ENCODE measurements at regions not wholly inside any gene's neighbourhood (a gene's known extent, or its start where the extent isn't known, plus 50 kb on each side); places are given as distances from the start of the nearest gene placed in this dataset.
"Not testable (repeated sequence)": the region's sequence is repeated elsewhere in the genome, so short reads cannot be mapped to it uniquely, and the experiment has no call there.

- ChIA-PET CTCF (no interaction called here), POLR2A (no interaction called here)
- no peak for TF ChIP-seq CTCF (IDR thresholded peaks at IDR 0.05; ENCODE audit: insufficient read depth, low read length, missing control alignments)
- DNase-seq (ENCODE audit: low read depth, low spot score), result no peak
- no peak overlapping the region for H3K4me3 ChIP-seq (ENCODE audit: low read depth, low read length)
These were observed 90.5 kb upstream of the YWHAQ start for GRCh38 chr2:9721344-9721743.

- DNase-seq (ENCODE audit: low read depth, low spot score), result no peak
- TF ChIP-seq CTCF (IDR thresholded peaks at IDR 0.05; ENCODE audit: insufficient read depth, low read length, missing control alignments), result no peak
- POLR2A ChIA-PET, result no interaction called here
- no peak overlapping the region for H3K4me3 ChIP-seq (ENCODE audit: low read depth, low read length)
- CTCF ChIA-PET, result no interaction called here
These were observed 91.7 kb upstream of the YWHAQ start for GRCh38 chr2:9722451-9722850.

GRCh38 chr2:9724565-9724964 lies 93.8 kb upstream of the YWHAQ start:
- no peak for TF ChIP-seq CTCF (IDR thresholded peaks at IDR 0.05; ENCODE audit: insufficient read depth, low read length, missing control alignments)
- no peak for DNase-seq (ENCODE audit: low read depth, low spot score)
- ChIA-PET POLR2A (no interaction called here), CTCF (interaction anchor here (0.9 kb wide), 1 partner anchor 24 kb away, joined by 4 read pairs; no protein-coding TSS in a partner anchor)
- no peak overlapping the region for H3K4me3 ChIP-seq (ENCODE audit: low read depth, low read length)

- no peak for TF ChIP-seq CTCF (IDR thresholded peaks at IDR 0.05; ENCODE audit: insufficient read depth, low read length, missing control alignments)
- no peak for DNase-seq (ENCODE audit: low read depth, low spot score)
- no peak overlapping the region for H3K4me3 ChIP-seq (ENCODE audit: low read depth, low read length)
- POLR2A ChIA-PET, result no interaction called here
- CTCF ChIA-PET, result interaction anchor here (0.9 kb wide), 1 partner anchor 23 kb away, joined by 4 read pairs; no protein-coding TSS in a partner anchor
These were observed 94.3 kb upstream of the YWHAQ start for GRCh38 chr2:9725106-9725505.

- POLR2A ChIA-PET; H3K4me3 ChIP-seq (ENCODE audit: low read depth, low read length); DNase-seq (ENCODE audit: low read depth, low spot score); CTCF ChIA-PET: not testable (repeated sequence)
These were observed 95.2 kb upstream of the YWHAQ start for GRCh38 chr2:9726016-9726415.

- POLR2A ChIA-PET, result not testable (repeated sequence)
- CTCF ChIA-PET, result interaction anchor here (0.6 to 0.7 kb wide), 2 partner anchors 69 to 81 kb away, joined by 3 read pairs; no protein-coding TSS in a partner anchor
These were observed 99.7 kb upstream of the YWHAQ start for GRCh38 chr2:9730523-9730922.

GRCh38 chr2:9732824-9733223 lies 102.0 kb upstream of the YWHAQ start:
- H3K4me3 ChIP-seq (ENCODE audit: low read depth, low read length), result no peak overlapping the region
- CTCF ChIA-PET, result interaction anchor here (0.7 kb wide), 1 partner anchor 191 kb away, joined by 3 read pairs; no protein-coding TSS in a partner anchor
- TF ChIP-seq CTCF (IDR thresholded peaks at IDR 0.05; ENCODE audit: insufficient read depth, low read length, missing control alignments), result no peak
- POLR2A ChIA-PET, result no interaction called here
- DNase-seq (ENCODE audit: low read depth, low spot score), result no peak

More at GRCh38 chr2:9730523-9730922, 99.7 kb upstream of the YWHAQ start:
- H3K4me3 ChIP-seq (ENCODE audit: low read depth, low read length); DNase-seq (ENCODE audit: low read depth, low spot score): not testable (repeated sequence)

Measured in AG04449 (cell line).